ENCODE measurements at regions not wholly inside any gene's neighbourhood (a gene's known extent, or its start where the extent isn't known, plus 50 kb on each side); places are given as distances from the start of the nearest gene placed in this dataset.

DNA sequence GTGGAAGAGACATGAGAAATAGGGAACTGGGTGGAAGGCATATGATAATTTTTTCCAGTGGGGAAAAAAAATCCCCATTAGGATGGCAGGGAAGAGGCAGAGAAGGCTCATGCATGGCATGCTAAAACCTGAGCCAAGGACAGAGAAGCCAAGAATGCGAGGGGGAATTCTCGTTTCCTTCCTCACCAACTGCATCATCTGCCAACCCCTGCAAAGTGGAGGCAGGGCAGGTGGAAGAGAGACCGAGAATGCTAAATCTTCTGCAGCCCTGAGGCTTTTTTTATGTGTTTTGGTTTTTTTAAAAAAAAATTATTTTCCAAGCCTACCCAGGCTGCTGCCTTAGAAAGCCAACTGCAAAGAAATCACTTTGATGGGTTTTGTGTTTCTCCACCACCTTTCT lies 54.3 kb upstream of the CCDC174 start:
- TF ChIP-seq, protein P1, sequence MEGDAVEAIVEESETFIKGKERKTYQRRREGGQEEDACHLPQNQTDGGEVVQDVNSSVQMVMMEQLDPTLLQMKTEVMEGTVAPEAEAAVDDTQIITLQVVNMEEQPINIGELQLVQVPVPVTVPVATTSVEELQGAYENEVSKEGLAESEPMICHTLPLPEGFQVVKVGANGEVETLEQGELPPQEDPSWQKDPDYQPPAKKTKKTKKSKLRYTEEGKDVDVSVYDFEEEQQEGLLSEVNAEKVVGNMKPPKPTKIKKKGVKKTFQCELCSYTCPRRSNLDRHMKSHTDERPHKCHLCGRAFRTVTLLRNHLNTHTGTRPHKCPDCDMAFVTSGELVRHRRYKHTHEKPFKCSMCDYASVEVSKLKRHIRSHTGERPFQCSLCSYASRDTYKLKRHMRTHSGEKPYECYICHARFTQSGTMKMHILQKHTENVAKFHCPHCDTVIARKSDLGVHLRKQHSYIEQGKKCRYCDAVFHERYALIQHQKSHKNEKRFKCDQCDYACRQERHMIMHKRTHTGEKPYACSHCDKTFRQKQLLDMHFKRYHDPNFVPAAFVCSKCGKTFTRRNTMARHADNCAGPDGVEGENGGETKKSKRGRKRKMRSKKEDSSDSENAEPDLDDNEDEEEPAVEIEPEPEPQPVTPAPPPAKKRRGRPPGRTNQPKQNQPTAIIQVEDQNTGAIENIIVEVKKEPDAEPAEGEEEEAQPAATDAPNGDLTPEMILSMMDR (IDR thresholded peaks at IDR 0.05): no peak
- TF ChIP-seq POLR2A (IDR thresholded peaks at IDR 0.05; ENCODE audit: low read depth) (no peak), EP300 (IDR thresholded peaks at IDR 0.05) (no peak), POLR2AphosphoS5 (IDR thresholded peaks at IDR 0.05) (no peak)
- H3K4me3 ChIP-seq: no peak overlapping the region
- WGBS: 75% methylated on average over 3 of the region's 3 CpGs
- no peak overlapping the region for H3K27ac ChIP-seq (replicated peaks in 1 of 4)
- peaks cover 4 to 5% (median 4%) of the 10 kb centered on the region in 4 donors for H3K4me1 ChIP-seq
- peaks cover 4 to 80% (median 11%) of the 10 kb centered on the region in 4 donors for H3K27me3 ChIP-seq
- H3K36me3 ChIP-seq: no peaks in the 10 kb centered on the region
- DNase-seq (ENCODE audit: extremely low spot score): no peak
- intact Hi-C loops (cut with DNase I): no loop called here
- no peaks in the 10 kb centered on the region for H3K9me3 ChIP-seq

DNA sequence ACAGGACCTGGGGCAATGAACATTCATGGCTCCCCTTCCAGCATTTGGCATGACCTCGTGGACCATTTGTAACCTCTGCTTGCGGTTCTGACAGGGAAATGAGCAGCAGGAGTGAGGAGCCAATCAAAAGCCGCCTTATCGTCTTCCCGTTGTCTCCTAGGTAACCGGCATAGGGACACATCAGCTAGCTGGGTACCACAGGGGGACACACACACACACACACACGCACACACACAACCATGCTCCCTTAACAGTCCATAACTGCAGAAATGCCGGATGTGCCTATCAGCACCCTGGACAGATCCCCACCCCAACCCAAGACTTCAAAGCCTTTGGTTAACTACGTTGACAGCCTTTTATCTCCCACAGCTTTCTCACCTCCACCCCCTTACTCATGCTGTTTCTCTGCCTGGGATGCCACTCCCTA lies 53.4 kb upstream of the CCDC174 start:
- Histone ChIP-seq H3K4me3 (no peak overlapping the region), H3K4me1 (peaks cover 8 to 10% (median 9%) of the 10 kb centered on the region in 4 donors), H3K27me3 (peaks cover 4 to 87% (median 15%) of the 10 kb centered on the region in 4 donors), H3K27ac (replicated peaks in 1 of 4) (no peak overlapping the region), H3K36me3 (no peaks in the 10 kb centered on the region), H3K9me3 (no peaks in the 10 kb centered on the region)
- WGBS: 18% methylated on average over 5 of the region's 9 CpGs
- no peak for TF ChIP-seq POLR2AphosphoS5 (IDR thresholded peaks at IDR 0.05)
- TF ChIP-seq, protein P1 (IDR thresholded peaks at IDR 0.05): no peak
- TF ChIP-seq POLR2A (IDR thresholded peaks at IDR 0.05; ENCODE audit: low read depth): no peak
- TF ChIP-seq EP300 (IDR thresholded peaks at IDR 0.05): no peak
- intact Hi-C loops (cut with DNase I): no loop called here
- no peak for DNase-seq (ENCODE audit: extremely low spot score)

DNA sequence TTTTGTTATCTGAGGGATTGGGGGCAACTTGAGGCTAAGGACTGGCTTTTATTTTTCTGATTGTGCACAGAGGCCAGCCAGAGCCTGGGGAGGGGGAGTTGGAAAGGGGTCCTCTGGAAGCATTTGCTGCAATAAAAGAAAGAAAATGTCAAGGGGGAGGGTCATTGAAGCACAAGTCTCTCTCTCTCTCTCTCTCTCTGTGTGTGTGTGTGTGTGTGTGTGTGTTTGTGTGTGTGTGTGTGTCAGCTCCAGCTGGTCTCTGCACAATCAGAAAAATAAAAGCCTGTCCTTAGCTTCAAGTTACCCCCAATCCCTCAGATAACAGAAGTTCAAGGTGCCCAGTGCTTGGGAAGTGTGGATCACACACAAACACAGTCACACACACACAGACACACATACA lies 52.1 kb upstream of the CCDC174 start:
- no peaks in the 10 kb centered on the region for H3K9me3 ChIP-seq
- no peak overlapping the region for H3K4me3 ChIP-seq
- H3K36me3 ChIP-seq: no peaks in the 10 kb centered on the region
- peaks cover 4 to 89% (median 17%) of the 10 kb centered on the region in 4 donors for H3K27me3 ChIP-seq
- no peak overlapping the region for H3K27ac ChIP-seq (replicated peaks in 1 of 4)
- DNase-seq (ENCODE audit: extremely low spot score): no peak
- TF ChIP-seq POLR2A (IDR thresholded peaks at IDR 0.05; ENCODE audit: low read depth): no peak
- no peak for TF ChIP-seq POLR2AphosphoS5 (IDR thresholded peaks at IDR 0.05)
- TF ChIP-seq, protein P1 (IDR thresholded peaks at IDR 0.05): no peak
- TF ChIP-seq EP300 (IDR thresholded peaks at IDR 0.05): no peak
- intact Hi-C loops (cut with DNase I): no loop called here
- peaks cover 8 to 10% (median 9%) of the 10 kb centered on the region in 4 donors for H3K4me1 ChIP-seq

DNA sequence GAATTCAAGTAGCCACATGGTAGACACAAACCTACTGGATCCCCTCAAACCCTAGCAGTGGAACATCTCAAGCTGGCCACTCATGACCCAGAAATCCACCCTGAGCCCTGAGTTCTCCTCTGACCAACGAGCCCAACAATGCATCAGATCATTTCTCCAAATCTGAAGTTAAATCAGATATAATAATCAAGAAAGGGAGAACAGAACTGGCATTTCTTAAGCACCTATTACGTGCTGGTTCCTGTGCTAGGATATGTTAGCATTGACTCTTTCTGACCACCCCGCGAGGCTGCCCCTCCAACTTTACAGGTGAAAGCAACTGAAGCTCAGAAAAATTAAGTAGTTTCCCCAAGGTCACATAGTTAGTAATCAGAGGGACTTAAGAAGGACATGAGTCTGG lies 51.5 kb upstream of the CCDC174 start:
- H3K4me1 ChIP-seq: peaks cover 8 to 10% (median 9%) of the 10 kb centered on the region in 4 donors
- no peaks in the 10 kb centered on the region for H3K36me3 ChIP-seq
- WGBS: 66% methylated on average over 4 of the region's 4 CpGs
- no peak for DNase-seq (ENCODE audit: extremely low spot score)
- no peaks in the 10 kb centered on the region for H3K9me3 ChIP-seq
- H3K4me3 ChIP-seq: no peak overlapping the region
- H3K27me3 ChIP-seq: peaks cover 4 to 88% (median 17%) of the 10 kb centered on the region in 4 donors
- no peak overlapping the region for H3K27ac ChIP-seq (replicated peaks in 1 of 4)
- intact Hi-C loops (cut with DNase I): no loop called here
- TF ChIP-seq, protein P1 (IDR thresholded peaks at IDR 0.05): no peak
- no peak for TF ChIP-seq POLR2A (IDR thresholded peaks at IDR 0.05; ENCODE audit: low read depth)
- TF ChIP-seq EP300 (IDR thresholded peaks at IDR 0.05): no peak
- TF ChIP-seq POLR2AphosphoS5 (IDR thresholded peaks at IDR 0.05): no peak
